ENCODE measurements at regions not wholly inside any gene's neighbourhood (a gene's known extent, or its start where the extent isn't known, plus 50 kb on each side); places are given as distances from the start of the nearest gene placed in this dataset.
"Not testable (repeated sequence)": the region's sequence is repeated elsewhere in the genome, so short reads cannot be mapped to it uniquely, and the experiment has no call there.

DNA sequence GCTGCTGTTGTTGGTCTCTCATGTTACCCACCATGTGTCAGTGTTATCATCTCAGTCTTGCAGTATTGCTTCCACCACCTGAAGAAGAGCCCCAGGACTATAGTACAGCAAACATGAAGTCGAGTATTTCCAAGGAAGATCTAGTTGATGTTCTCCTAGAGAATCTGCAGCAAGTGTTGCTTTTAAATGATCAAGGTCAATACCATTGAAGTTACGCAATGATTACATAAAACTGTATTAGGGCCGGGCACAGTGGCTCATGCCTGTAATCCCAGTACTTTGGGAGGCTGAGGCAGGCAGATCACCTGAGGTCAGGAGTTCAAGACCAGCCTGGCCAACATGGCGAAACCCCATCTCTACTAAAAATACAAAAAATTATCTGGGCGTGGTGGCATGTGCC lies 173.9 kb downstream of the TJP1 start:
- not testable (repeated sequence) for DNase-seq

DNA sequence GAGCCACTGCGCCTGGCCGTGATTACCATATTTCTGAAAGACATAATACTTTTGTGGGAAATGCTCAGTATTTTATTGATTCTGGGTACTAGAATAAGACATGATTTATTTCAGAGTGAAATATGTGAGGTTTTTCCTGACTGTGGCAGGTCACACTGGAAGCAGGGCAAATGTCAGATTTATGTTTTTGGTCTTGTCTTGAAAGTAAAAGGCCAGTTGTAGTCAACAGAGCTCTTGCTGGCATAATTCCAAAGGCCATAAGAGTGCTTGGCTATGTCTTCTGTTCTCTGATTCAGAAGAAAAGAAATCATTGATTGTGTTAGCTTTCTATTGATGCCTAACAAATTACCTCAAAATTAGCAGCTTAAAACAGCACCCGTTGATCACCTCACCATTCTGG lies 176.4 kb downstream of the TJP1 start:
- DNase-seq, result no peak

DNA sequence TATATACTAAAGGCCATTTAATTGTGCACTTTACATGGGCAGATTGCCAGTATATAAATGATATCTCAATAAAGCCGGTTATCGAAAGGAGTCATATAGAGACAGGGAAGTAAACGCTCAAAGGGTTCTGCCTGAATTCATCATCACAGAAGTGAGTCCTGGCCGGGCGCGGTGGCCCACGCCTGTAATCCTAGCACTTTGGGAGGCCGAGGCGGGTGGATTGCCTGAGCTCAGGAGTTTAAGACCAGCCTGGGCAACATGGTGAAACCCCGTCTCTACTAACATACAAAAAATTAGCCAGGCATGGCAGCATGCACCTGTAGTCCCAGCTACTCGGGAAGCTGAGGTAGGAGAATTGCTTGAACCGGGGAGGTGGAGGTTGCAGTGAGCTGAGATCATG lies 177.9 kb downstream of the TJP1 start:
- not testable (repeated sequence) for DNase-seq

DNA sequence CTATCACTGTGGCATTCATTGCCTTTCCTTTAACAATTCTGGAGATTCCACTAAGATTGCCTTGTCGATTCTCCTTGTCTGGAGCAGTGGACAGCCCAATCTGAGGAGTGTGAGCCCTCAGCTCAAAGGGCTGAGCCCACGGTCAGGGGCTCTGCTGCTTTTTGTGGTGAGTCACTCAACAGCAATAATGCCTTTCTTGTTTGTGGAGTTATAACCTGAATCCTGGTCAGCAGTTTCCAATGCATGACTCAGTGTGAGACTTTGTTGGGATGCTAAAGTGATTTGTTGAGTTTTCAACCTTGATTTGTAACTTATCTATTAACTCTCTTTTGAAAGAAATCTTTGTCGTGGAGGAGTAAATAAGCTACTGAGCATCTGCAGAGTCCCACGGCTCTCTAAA lies 183.5 kb downstream of the TJP1 start:
- no peak for DNase-seq

DNA sequence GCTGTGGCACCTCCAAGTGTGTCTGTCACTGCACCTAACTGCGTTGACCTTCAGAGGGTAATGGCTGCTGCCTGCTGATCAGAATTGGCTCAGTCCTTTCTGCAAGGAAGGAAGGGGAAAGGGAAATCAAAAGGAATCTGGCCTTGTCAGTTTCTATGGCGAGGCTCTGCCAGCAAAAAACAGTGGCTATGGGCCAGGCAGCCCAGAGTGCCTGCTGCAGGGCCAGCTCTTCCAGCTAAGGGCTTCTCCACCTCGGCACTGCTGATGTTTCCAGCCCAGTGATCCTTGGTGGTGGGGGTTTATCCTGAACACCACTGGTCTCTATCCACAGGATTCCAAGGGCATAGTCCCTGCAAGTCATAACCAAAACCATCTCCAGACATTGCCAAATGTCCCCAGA lies 184.3 kb downstream of the TJP1 start:
- DNase-seq, result no peak

DNA sequence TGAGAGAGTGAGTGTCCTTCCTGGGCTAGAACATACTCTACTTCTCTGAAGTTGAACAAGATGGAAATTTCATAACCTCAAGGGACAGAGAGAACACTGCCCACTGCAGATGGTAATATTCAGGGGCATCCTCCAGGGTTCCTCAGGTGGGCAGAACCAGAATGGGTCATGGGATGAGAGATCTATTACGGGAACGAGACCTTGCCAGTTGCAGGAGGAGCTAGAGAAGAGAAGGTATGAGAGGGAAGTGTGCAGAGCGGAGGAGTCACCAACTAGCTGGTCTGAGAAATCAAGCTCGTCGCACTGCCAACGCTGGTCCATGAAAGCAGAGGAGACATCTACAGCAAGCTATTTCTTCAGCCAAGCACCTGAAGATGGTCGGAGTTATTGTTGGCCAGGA lies 184.7 kb downstream of the TJP1 start:
- no peak for DNase-seq

DNA sequence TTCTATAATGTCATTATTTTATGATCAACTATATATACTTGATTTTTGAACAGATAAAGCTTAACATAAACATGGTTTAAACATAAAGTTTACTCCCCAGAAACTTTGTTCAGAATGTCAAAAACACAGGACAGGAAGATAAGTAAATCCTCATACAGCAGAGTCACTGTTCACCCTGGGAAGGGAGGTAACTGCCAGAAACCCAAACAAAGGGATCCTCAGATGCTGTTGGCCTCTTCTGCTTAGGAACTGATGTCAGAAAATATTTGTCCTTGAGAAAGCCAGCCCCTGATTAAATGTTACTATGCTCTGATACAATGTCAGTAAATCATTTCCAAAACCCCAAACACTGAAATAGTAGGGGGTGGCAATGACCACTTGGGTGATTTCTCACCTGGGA lies 185.3 kb downstream of the TJP1 start:
- DNase-seq, result no peak

DNA sequence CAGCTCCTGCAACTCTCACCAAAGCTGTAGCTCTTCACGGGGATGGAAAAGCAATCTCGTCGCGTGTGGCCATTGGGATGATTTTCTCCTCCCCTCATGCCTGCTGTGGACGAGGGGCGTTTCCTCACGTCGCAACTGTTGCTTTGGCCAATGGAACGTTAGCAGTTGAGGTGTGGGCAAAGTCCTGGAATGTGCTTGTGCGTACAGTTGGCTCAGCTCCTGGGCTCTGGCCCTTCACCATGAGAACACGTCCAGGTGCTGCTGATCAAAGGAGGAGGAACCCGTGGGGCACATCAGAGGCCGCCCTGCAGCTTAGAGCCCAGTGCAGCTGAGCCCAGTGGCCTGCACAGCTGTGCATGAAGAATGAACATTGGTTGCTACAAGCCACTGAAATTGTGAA lies 186.1 kb downstream of the TJP1 start:
- DNase-seq, result no peak

DNA sequence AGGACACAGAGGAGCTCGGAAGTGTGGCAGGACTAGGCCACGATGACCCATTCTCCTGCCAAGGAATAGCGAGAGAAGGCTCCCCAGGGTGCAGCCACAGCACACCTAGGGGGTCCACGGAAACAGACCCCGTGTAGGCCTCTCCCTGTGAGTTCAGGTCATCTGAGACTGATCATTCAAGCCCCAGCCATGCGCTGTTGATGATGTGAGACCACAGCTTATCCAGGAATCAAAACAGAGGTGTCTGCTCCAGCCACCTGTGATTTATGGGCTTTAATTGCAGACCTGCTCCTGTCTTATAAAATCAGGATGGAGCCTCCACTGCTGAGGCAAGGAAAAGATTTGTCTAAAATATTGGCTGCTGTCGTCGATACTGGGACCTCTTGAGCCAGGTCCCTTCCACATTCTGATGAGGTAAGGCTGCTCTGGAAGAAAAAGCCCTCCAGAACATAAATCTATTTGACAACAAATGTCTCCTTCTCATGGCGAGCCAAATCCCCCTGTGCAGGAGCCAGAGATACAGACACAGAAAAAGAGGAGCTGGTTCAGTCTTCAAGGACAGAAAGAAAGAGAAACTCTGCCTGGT lies 186.7 kb downstream of the TJP1 start:
- DNase-seq, result no peak

DNA sequence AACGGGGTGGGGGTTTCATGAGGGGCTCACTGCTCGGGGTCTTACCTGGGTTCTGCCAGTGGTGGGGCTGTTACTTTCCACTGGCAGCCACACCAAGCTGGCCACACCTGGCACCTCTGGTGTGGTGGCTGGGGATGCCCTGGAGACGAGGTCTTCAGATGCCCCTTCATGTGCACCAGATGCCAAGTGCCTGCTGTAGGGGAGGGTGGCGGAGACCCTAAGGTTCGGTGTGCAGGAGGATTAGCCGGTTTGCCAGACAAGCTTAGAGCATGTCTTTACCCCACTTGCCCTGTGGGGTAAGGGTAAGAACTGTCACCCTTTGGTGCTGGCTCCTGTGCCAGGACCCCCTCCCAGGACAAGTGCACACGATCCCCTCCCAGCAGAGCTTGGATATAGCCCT lies 188.3 kb downstream of the TJP1 start:
- DNase-seq, result no peak

DNA sequence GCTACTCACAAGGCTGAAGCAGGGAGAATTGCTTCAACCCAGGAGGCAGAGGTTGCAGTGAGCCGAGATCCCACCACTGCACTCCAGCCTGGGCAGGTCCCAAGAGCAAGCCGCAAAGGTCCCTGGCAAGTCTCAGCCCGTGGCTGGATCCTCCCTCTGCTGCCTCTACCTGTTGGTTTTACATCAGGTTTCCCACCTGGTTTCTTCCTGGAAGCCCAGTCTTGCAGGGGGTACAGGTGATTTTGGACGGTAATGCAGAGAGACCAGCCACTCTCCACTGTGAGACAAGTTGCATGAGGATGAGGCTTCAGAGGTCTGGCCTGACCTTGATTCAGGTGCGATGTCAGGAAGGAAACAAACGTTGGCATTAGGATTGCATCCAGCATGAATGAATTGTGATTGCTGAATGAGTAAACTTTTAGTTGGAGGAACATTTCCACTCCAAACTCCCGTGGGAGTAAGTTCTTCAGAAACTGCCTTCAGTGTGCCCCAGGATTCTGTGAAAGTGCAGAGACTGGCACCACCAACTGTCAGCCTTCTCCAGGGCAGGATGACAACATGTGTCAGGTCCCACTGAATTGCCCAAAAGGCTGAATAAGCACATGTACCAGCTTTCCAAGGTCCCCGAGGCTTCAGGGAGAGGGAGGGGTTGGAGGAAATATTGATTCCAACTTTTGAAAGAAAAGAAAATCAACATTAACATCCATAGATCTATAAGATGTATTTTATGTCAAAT lies 189.4 kb downstream of the TJP1 start:
- DNase-seq, result no peak

DNA sequence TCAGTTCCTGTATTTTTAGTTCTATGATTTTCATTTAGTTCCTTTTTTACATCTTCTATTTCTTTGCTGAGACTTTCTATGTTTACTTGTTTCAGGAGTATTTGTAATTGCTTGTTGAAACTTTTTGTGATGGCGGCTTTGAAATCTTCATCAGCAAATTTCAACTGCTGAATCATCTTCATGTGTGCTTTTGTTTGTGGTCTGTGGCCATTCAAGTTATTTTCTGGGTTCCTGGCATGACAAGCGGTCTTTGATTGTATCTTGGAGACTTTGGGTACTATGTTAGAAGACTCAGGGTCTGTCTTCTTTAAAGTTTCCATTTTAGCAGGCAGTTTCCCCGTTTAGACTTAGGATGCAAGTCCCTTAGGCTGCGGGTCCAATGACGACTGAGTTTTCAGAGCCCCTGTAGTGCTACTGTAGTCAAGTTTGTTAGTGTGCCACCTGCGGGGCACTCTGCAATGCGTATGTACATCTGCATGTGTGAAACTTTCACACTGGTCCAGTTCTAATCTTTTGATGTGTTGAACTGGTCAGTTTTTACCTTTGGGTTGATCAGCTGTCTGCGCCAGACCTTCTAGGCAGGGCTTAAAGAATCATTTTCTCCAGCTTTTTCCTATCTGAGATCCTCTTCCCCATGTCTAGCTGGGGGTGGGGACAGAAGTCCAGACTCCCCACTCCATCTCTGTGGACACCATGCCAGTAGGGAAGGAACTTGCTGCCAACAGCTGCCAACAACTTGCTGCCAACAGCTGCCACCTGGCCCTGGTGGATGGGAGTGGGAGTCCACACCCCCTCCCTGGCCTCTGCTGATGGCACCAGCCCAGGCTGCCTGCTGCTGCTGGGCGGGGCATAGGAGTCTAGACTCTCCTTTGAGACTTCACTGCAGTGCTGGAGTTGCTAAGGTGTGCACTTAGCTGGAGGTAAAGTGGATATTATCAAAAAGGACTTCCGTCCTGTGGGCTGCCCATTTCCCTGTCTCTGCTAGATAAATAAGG lies 190.9 kb downstream of the TJP1 start:
- no peak for DNase-seq

DNA sequence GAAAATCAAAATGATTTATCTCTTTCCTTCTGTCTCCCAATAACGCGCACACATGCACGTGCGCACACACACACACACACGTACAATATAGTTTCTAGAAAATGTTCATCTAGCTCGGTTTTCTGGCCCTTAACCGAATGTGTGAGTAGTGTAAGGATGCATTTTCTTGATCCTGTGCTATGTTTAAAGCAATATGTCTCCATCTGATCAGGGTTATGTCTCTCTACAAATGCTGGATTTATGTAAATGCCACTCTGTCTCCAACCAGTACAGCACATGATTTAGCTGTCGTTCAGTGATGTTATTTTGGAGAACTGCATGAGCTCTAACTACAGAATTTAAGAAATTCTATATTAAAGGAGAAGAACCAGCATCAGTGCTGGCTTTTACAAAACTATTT lies 198.0 kb downstream of the TJP1 start:
- DNase-seq, result no peak

DNA sequence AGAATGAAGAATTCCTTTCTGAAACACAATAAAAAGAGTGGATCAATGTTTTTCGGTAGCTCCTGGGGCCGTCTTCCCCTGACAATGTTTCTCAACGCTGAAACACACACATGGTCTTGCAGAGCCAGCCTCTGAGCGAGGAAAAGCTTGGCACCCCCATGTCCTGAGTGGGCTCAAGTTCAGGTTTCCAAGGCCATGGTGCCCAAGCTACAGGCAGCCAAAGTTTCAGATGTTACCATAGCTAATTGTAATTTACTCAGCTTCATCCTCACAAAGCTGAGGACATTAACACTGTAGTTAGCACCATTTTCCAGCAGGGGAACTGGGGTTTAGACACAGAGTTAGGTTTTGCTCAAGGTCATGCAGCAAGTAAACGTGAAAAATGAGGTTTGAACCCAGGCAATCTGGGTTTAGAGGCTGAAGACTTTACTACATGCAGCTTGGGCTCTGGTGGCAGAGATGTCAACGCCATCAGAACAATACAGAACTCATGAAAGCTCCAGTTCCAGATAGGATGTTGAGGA lies 199.1 kb downstream of the TJP1 start:
- DNase-seq, result no peak

DNA sequence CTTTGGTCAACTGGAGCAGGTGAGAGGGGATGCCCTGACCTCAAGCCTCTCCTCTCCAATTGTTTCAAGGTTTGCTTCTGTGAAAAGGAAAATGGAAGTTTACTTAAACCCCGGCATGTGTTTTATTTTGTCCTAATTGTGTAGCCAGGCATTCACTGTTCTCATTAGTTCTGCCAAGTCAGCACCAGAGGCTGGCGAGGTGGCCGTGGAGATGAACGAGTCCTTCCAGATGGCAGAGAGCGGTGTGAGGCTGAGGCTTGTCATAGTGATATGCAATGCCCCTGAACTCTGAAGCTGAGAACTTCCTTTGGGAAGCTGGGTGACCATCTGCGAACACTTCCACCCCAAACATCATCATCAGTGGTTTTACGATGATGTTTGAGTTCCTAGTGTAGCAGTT lies 199.6 kb downstream of the TJP1 start:
- no peak for DNase-seq

DNA sequence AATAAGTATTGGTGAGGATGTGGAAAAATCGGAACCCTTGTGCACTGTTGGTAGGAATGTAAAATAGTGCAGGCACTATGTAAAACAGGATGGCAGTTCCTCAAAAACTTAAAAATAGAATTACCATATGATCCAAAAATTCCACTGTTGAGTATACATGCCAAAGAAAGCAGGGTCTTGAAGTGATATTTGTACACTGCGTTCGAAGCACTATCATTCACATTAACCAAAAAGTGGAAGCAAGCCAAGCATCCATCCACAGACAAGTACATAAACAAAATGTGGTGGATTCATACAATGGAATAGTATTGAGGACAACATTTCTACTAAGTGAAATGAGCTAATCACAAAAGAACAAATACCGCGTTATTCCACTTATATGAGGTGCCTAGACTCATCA lies 200.7 kb downstream of the TJP1 start:
- DNase-seq, result no peak

DNA sequence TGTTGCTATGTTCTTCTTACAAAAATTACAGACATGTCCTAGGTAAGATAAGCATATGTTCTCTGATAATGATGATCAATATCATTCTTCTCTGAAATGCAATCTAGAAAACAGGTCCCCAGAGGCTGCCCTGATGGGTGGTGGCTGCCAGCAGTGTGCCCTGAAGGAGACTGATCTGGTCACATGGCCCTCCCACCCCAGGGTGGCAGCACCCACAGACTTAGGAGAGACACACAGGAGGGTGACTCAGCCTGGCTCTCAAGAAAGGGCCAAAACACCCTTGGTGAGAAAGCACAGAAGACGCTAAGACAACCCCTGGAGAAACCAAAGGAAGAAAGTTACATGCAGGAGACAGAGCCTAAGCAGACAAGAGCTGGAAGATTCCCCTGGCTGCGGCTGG lies 203.7 kb downstream of the TJP1 start:
- DNase-seq, result no peak

DNA sequence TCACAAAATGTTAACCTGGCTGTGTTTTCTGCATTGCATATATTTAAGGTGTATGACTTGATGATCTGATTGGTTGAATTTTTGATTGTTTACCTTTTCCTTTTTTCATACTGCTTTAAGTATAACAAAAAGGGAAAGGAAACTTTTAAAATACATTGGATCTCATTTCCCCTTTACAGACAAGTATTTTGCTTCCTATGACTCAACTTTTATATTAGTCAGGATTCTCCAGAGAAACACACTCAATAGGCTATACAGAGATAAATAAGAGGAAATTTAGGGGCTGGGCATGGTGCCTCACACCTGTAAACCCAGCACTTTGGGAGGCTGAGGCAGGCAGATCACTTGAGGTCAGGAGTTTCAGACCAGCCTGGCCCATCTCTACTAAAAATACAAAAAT lies 205.8 kb downstream of the TJP1 start:
- no peak for DNase-seq

DNA sequence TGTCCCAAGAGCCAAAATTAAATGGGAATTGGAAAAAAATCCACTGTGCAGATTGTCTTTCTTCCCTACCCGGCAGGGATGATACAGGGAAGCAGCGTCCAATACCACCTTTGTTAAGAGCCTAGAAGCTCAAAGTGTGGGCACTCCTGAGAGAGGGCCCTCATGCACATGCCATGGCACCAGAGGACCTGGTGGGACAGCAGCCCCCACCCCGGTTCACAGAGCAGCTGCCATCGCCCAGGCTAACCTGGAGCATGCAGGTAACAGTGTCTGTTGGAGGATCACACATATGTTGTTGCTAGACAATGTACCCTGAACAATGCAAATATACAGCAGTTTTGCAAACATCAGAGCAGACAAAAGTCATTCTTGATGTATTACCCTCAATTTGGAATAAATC lies 206.5 kb downstream of the TJP1 start:
- DNase-seq, result no peak

DNA sequence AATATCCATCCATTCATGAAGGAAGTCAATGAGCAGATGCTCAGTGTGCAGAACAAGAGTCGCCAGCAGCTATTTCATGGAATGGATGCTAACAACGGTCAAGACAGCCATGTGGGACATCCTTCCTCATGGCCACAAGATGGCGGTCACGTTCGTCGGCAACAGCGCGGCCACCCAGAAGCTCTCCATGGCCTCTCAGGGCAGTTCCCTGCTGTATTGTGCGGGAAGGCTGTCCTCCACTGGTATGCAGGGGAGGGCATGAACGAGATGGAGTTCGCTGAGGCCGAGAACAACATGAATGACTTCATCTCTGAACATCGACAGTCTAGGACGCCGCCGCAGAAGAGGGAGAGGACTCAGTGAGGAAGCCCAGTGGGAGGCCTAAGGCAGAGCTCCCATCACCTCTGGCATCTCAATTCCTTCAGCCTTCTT lies 208.3 kb downstream of the TJP1 start:
- DNase-seq, result no peak

DNA sequence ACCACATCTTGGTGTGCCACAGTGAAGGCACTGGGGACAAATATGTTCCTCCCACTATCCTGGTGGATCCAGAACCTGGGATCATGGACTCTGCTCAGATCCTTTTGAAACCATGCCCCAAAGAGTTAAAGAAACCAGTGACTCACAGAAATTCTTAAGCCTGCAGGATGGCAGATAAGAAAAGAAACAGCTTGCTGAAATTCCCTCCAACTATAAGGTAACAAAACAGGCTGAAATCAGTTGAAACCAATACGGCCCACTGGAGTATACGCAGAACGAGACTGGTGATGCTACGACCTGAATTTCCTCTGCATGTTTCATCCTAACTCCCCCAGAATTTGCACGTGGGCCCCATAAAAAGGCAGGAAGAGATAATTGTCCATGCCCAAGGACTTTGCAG lies 209.6 kb downstream of the TJP1 start:
- no peak for DNase-seq

DNA sequence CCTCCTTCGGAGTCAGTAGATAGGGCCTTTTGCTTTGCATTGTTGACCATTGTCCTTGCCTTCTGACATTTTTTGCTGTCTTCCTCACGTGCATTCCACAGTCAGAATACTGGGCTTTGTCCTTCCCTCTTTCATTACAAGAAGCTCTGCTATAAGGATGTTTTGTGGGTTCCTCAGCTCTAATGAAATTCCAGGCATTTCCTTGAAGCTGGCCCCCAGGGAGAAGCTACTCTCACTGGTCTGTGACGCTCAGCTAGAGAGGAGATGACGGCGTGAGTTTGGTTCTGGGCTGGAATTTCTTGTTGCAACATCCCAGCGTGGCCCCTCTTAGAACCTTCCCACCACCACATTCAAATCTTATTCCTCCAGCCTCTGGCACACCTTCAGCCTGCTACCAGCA lies 210.2 kb downstream of the TJP1 start:
- no peak for DNase-seq

DNA sequence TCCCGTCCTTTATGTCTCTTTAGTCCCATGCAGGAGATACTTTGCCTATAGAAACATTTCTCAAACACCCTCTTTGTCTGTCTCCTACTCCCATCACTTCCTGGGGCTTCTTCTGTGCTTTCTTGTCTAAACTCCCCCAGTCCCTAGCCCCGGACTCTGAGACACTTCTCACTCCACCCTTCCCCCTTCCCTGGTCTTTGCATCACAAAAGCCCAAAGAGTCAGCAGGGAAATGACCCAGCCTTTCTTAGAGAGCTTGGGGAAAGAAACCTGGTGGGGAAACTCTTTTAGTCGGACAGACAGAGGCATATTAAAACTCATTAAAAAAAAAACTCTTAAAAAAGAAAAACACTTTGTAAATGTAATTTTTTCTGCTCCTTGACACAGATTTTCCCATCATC lies 211.2 kb downstream of the TJP1 start:
- no peak for DNase-seq

DNA sequence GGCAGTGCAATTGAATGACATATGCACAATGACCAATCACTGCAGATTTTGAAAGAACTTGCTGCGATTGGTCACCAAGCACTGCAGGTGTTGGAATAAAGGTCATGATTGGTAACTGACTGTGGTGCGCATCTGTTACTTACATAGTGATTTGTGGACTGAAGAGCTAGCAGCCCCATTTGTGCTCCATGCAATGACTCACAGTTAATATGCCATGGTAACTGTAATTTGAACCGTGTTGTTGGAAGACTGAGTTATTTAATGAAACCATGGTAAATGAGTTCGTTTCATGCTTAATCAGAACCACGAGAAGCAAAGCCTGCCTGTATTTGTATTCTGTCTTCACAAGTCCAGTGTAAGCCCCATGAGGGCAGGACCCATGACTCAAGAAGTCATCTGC lies 220.5 kb downstream of the TJP1 start:
- DNase-seq, result no peak

All from DMS153 (cell line).